ENCODE measurements at regions not wholly inside any gene's neighbourhood (a gene's known extent, or its start where the extent isn't known, plus 50 kb on each side); places are given as distances from the start of the nearest gene placed in this dataset.

GRCh38 chr5:86554638-86555037 is 63.1 kb upstream of the COX7C start:
- TF ChIP-seq CREB1 (IDR thresholded peaks at IDR 0.05) (no peak), CREB1 (CRISPR knock-in tag; IDR thresholded peaks at IDR 0.05) (no peak), ZNF709 (CRISPR knock-in tag; IDR thresholded peaks at IDR 0.05) (no peak), JUND (CRISPR knock-in tag; IDR thresholded peaks at IDR 0.05) (no peak), SUZ12 (IDR thresholded peaks at IDR 0.05; ENCODE audit: low read depth, low read length) (no peak), CTCF (CRISPR knock-in tag; IDR thresholded peaks at IDR 0.05) (no peak), ZBTB4 (CRISPR knock-in tag; IDR thresholded peaks at IDR 0.05; ENCODE audit: borderline replicate concordance) (no peak), POLR2AphosphoS5 (IDR thresholded peaks at IDR 0.05; ENCODE audit: low read depth, low read length) (no peak), KLF9 (CRISPR knock-in tag; IDR thresholded peaks at IDR 0.05; ENCODE audit: low read depth) (no peak), ZNF430 (CRISPR knock-in tag; IDR thresholded peaks at IDR 0.05) (no peak)

Data from HepG2 (cell line).